GM10266 (cell line): ENCODE measurements at regions not wholly inside any gene's neighbourhood (a gene's known extent, or its start where the extent isn't known, plus 50 kb on each side); places are given as distances from the start of the nearest gene placed in this dataset.

Source experiments
- DNase-seq: peaks from one replicate; pipeline ENCODE4 v3.0.0; 2012; ENCODE audit errors: extremely low spot score
- TF ChIP-seq, protein P1 (sequence below): IDR thresholded peaks from 2 replicates; pipeline ENCODE4 v1.5.1; 2012; ENCODE audit warnings: mild to moderate bottlenecking, low read depth; ENCODE audit not compliant: control insufficient read depth, insufficient read depth; ENCODE audit errors: missing control alignments

DNA sequence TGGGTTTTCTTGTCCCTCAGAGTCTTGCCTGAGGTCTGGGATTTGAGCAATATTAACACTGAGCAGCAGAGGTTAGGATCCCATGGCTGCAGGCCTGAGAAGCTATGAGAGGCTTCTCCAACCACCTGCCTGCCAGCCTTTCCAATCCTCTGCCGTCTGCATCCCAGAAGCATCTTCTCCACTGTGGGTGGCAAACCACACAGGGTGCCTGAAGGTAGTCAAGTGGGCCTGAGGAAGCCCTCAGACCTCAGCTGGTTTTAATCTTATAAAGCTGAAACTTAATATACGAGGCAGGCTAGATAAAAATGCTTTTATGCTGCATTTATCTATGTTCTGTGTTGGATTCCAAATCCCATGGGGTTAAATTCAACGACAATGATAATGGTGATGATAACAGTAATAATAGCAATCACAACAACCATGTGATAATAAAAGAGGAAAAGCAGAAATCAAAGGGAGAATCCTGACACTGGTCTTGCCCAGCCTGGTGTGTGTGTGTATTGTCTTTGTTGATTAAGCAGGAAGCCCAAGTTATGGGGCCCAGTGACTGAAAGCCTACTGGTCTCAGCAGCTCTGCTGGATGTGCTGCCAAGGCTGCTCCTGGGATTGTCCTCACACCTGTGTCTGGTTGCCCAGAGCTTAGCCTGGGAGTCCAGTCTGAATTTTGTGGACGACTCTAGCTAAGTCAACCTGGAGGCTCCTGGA, 59.7 kb upstream of the LDAH start:
- no peak for DNase-seq
- TF ChIP-seq, protein P1, sequence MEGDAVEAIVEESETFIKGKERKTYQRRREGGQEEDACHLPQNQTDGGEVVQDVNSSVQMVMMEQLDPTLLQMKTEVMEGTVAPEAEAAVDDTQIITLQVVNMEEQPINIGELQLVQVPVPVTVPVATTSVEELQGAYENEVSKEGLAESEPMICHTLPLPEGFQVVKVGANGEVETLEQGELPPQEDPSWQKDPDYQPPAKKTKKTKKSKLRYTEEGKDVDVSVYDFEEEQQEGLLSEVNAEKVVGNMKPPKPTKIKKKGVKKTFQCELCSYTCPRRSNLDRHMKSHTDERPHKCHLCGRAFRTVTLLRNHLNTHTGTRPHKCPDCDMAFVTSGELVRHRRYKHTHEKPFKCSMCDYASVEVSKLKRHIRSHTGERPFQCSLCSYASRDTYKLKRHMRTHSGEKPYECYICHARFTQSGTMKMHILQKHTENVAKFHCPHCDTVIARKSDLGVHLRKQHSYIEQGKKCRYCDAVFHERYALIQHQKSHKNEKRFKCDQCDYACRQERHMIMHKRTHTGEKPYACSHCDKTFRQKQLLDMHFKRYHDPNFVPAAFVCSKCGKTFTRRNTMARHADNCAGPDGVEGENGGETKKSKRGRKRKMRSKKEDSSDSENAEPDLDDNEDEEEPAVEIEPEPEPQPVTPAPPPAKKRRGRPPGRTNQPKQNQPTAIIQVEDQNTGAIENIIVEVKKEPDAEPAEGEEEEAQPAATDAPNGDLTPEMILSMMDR = no peak

DNA sequence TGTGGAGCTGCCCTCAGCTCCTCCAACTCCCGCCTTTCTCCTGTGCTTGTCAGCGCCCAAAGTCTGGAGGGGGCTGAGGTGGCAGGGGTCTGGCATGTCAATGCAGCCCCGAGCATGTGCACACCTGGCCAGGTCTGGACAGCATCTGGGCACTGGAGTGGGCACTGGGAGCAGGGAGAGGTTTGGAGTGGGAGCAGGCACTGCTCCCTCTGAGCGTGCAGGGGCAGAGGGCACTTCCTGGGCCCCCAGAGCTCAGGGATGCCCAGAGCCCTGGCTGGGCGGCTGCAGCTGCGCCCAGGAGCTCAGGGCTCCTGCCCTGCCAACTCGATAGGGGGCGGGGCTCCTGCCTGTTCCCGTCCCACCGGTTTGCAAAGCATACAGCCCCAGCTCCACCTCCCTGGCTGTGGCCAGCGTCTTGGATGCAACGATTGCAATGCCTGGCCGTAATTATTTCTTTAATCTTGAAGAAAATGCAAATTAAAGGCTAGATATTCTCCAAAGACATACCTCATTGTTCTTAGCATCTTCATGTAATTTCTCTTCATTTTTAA, 57.4 kb upstream of the LDAH start:
- DNase-seq = no peak

DNA sequence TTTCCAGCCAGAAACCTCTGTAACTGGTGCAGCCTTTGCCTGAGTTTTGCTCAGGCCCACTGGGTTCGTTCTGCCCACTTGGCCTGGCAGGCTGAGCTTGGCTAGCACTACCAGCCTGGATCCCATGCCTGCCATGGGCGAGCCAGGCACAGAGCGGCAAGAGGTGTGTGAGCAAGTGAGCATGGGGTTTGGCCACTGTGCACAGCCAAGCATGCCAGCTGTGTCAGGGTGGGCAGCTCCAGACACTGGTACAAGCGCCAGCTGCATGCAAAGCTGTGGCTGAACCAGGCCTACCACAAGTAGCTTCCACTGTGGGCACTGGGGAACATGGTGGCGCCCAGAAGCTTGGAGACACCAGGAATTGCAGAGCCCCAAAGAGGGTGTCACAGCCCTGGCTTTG, 56.3 kb upstream of the LDAH start:
- TF ChIP-seq, protein P1 = no peak

More for the DNA sequence above, 57.4 kb upstream of the LDAH start:
- TF ChIP-seq, protein P1 = no peak

DNA sequence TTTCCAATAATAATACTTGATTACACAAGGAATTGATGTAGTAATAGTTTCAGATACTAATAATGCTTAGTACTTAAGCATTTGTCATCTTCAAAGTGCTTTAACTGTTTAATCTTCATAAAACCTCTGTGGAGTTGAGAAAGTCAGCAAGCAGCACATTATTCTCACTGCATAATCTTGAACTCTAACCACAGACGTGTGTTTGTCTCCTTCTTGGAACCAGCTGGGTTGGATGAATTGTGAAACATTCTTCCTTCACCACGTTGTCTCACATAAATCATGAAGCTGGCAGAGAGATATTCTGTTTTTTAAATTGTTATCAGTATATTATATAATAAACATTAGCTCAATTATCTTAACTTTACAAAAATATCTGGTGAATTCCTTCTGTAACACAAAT, 55.1 kb upstream of the LDAH start:
- TF ChIP-seq, protein P1 = no peak
- DNase-seq = no peak

More for the DNA sequence above, 56.3 kb upstream of the LDAH start:
- DNase-seq = no peak
